CD4-positive, alpha-beta T cell (primary cell): ENCODE measurements at regions not wholly inside any gene's neighbourhood (a gene's known extent, or its start where the extent isn't known, plus 50 kb on each side); places are given as distances from the start of the nearest gene placed in this dataset.

ENCODE experiments used
- ATAC-seq: fragments of 200-7000 bp; cut with Tn5 transposase; one replicate; pipeline ENCODE4 v1.10.0; 2022; ENCODE audit warnings: mild to moderate bottlenecking; ENCODE audit not compliant: poor library complexity
- CTCF ChIA-PET: fragments of 350-600 bp; sonication (Branson Sonifier 250); formaldehyde crosslinking; loops from one replicate; lab custom pipeline; 2021; ENCODE audit warnings: antibody characterized with exemption, inconsistent platforms; lab: Charles Lee
- POLR2A ChIA-PET: fragments of 350-600 bp; sonication (Branson Sonifier 250); formaldehyde crosslinking; loops from one replicate; lab custom pipeline; 2021; ENCODE audit warnings: antibody characterized with exemption, inconsistent platforms; lab: Charles Lee
- DNase-seq, 14 experiments: peaks; one replicate each; pipeline ENCODE4 v3.0.0-alpha.2; 2013 to 2020; ENCODE audit warnings: mixed read lengths in 2 of 14
- H3K27ac ChIP-seq, 2 donors: one replicate each; pipeline versions ENCODE4 v1.5.1 to v1.7.0; 2013; ENCODE audit warnings: low read length in 2 of 2, low read depth in 1 of 2, mild to moderate bottlenecking in 1 of 2
- H3K27me3 ChIP-seq, 2 experiments: 1 replicate in 1 of 2; 2 replicates in 1 of 2; pipeline versions ENCODE4 v1.6.1 to v1.7.0; 2013; ENCODE audit warnings: low read length in 2 of 2, control low read depth in 1 of 2, mild to moderate bottlenecking in 1 of 2, moderate library complexity in 1 of 2; ENCODE audit not compliant: insufficient read depth in 2 of 2, control insufficient read depth in 1 of 2
- H3K36me3 ChIP-seq: one replicate; pipeline ENCODE4 v1.6.1; 2013; ENCODE audit warnings: low read length, control low read depth; ENCODE audit not compliant: insufficient read depth
- H3K4me1 ChIP-seq: one replicate; pipeline ENCODE4 v1.6.1; 2013; ENCODE audit warnings: low read length, control low read depth; ENCODE audit not compliant: insufficient read depth
- H3K4me3 ChIP-seq: one replicate; pipeline ENCODE4 v1.5.1; 2013; ENCODE audit warnings: mild to moderate bottlenecking, low read length, moderate library complexity
- H3K9me3 ChIP-seq, 2 experiments: 1 replicate in 1 of 2; 2 replicates in 1 of 2; pipeline versions ENCODE4 v1.6.1 to v1.7.0; 2013; ENCODE audit warnings: low read length in 2 of 2, mild to moderate bottlenecking in 2 of 2, control low read depth in 1 of 2, moderate library complexity in 1 of 2; ENCODE audit not compliant: control insufficient read depth in 1 of 2, insufficient read depth in 1 of 2
- H3K27ac Mint-ChIP-seq: one replicate; pipeline ENCODE4 v1.8.0; 2020; ENCODE audit warnings: mixed read lengths
- H3K27me3 Mint-ChIP-seq: one replicate; pipeline ENCODE4 v1.8.0; 2021; ENCODE audit warnings: mixed read lengths
- H3K36me3 Mint-ChIP-seq: one replicate; pipeline ENCODE4 v1.8.0; 2021; ENCODE audit warnings: low read depth, mixed read lengths
- H3K4me1 Mint-ChIP-seq: one replicate; pipeline ENCODE4 v1.8.0; 2021; ENCODE audit warnings: low read depth, mixed read lengths
- H3K4me3 Mint-ChIP-seq: one replicate; pipeline ENCODE4 v1.8.0; 2020; ENCODE audit warnings: mild to moderate bottlenecking, mixed read lengths
- H3K9me3 Mint-ChIP-seq: one replicate; pipeline ENCODE4 v1.8.0; 2020; ENCODE audit warnings: mixed read lengths
- CTCF ChIP-seq: fragments of 200-600 bp; IDR thresholded peaks from one replicate; pipeline ENCODE4 v1.8.0; 2022; ENCODE audit warnings: antibody characterized with exemption, mild to moderate bottlenecking
- intact Hi-C, 2 experiments: fragments of 100-400 bp; cut with DNase I in 1 of 2; cut with micrococcal nuclease in 1 of 2; formaldehyde crosslinking; loops; one replicate each; pipeline versions ENCODE4 v1.15.1 to v1.9.0; 2023 to 2025; cut with DNase I, micrococcal nuclease

GRCh38 chr6:147040121-147040910 lies 163.9 kb upstream of the STXBP5 start:
- no peak for DNase-seq
- H3K27me3 ChIP-seq, result no peaks in the 10 kb centered on the region
- CTCF ChIA-PET, result no interaction called here
- H3K36me3 Mint-ChIP-seq, result no peaks in the 10 kb centered on the region
- intact Hi-C loops, result no loop called here
- peaks cover 0 to 15% of the 10 kb centered on the region in 2 experiments for H3K9me3 ChIP-seq
- no peak overlapping the region for H3K27ac ChIP-seq
- no peak overlapping the region for H3K4me3 Mint-ChIP-seq
- POLR2A ChIA-PET, result no interaction called here
- H3K27ac Mint-ChIP-seq, result no peak overlapping the region
- no peaks in the 10 kb centered on the region for H3K4me1 ChIP-seq
- no peaks in the 10 kb centered on the region for H3K27me3 Mint-ChIP-seq
- no peak overlapping the region for H3K4me3 ChIP-seq
- peaks cover 12% of the 10 kb centered on the region for H3K9me3 Mint-ChIP-seq
- TF ChIP-seq CTCF, result no peak
- H3K4me1 Mint-ChIP-seq, result no peaks in the 10 kb centered on the region
- H3K36me3 ChIP-seq, result no peaks in the 10 kb centered on the region
- ATAC-seq, result no peak

GRCh38 chr6:147042679-147043078 lies 161.5 kb upstream of the STXBP5 start:
- Histone ChIP-seq H3K27me3 (no peaks in the 10 kb centered on the region), H3K9me3 (peaks cover 0 to 15% of the 10 kb centered on the region in 2 experiments), H3K36me3 (no peaks in the 10 kb centered on the region), H3K4me1 (no peaks in the 10 kb centered on the region), H3K4me3 (no peak overlapping the region), H3K27ac (no peak overlapping the region)
- DNase-seq (no peak), ATAC-seq (no peak)
- CTCF ChIA-PET, result no interaction called here
- no peak for TF ChIP-seq CTCF
- POLR2A ChIA-PET, result no interaction called here
- Mint-ChIP-seq H3K27me3 (no peaks in the 10 kb centered on the region), H3K9me3 (peaks cover 12% of the 10 kb centered on the region), H3K36me3 (no peaks in the 10 kb centered on the region), H3K4me3 (no peak overlapping the region), H3K4me1 (no peaks in the 10 kb centered on the region), H3K27ac (no peak overlapping the region)
- intact Hi-C loops, result no loop called here

- no peak overlapping the region for H3K4me3 Mint-ChIP-seq
- TF ChIP-seq CTCF, result no peak
- intact Hi-C loops, result no loop called here
These were observed 160.2 kb upstream of the STXBP5 start for GRCh38 chr6:147043994-147044477.

More at GRCh38 chr6:147043994-147044477, 160.2 kb upstream of the STXBP5 start:
- Histone ChIP-seq H3K36me3 (no peaks in the 10 kb centered on the region), H3K4me1 (no peaks in the 10 kb centered on the region), H3K4me3 (no peak overlapping the region), H3K27me3 (no peaks in the 10 kb centered on the region), H3K9me3 (peaks cover 0 to 15% of the 10 kb centered on the region in 2 experiments), H3K27ac (no peak overlapping the region)
- DNase-seq (no peak), ATAC-seq (no peak)
- CTCF ChIA-PET, result no interaction called here
- H3K36me3 Mint-ChIP-seq, result no peaks in the 10 kb centered on the region
- H3K4me1 Mint-ChIP-seq, result no peaks in the 10 kb centered on the region
- H3K27ac Mint-ChIP-seq, result no peak overlapping the region
- peaks cover 12% of the 10 kb centered on the region for H3K9me3 Mint-ChIP-seq
- H3K27me3 Mint-ChIP-seq, result no peaks in the 10 kb centered on the region
- POLR2A ChIA-PET, result no interaction called here
